ENCODE measurements at regions not wholly inside any gene's neighbourhood (a gene's known extent, or its start where the extent isn't known, plus 50 kb on each side); places are given as distances from the start of the nearest gene placed in this dataset.

DNA sequence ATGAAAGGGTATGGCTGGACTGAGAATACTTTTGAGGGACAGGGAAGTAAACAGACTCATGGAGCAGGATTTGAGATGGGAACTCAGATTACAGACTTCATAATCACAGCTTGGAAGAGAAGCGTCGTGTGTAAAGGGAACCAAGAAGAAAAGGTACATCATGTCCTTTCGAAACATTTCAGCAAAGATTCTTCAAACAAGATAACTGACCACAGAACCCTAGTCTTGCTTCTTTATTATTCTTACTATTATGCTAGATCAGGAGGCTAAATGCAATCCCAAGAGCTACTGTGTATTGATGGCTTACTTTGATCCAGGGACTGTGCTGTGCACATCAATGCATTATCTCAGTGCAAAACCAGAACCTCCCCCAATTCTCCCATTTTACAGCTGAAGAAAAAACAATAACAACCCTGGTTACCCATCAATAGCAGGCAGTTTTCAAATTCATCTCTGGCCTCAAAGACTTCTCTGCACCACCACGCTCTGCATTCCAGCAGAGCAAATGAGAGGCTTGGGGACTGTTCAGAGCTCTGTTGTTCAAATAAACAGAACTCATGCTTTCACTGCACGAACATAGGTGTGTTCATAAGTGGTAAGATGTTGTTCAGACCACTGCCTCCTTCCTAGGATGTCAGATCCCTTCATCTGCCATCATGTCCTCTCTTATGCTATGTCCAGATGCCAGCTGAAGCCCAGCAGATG, 104.8 kb upstream of the NAV2 start:
- H3K27me3 Mint-ChIP-seq: peaks cover 10% of the 10 kb centered on the region
- DNase-seq: no peak

DNA sequence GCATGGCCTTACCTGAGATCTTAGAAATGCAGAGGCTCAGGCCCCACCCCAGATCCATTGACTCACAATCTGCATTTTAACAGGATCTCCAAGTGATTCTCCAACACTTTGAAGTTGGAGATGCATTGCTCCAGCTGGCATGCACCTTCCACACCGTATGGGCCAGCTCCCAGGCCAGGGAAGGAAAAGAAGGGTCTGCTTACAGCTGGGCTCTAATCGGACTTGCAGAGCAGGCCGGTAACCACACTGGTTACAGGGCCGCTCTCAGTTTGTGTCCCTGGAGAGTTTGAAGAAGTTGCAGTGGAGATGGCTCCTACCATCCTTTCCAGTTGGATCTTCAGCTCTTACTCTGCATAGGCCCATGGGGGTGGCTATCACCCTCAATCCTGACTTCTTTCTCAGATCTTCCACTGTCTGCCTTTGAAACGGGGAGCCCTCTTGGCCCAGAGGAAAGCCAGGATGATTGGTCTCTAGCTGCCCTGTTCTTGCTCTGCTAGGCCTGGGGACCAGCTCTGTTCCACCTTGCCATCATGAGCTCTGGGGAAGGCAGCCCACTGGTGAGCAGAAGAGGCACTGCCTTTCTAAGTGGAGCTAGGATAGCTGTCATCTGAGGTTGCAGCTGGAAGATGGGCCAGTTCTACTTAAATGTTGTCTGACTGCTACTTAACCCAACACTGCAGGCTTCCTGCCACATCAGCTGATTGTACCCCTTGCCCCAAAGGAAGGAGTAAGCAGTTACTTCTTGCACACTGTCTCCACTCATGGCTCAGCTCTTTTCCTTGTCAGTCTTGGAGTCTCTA, 105.6 kb upstream of the NAV2 start:
- no peak for DNase-seq
- Mint-ChIP-seq H3K27me3 (peaks cover 10% of the 10 kb centered on the region), H3K9me3 (no peaks in the 10 kb centered on the region), H3K36me3 (ENCODE audit: low read depth) (no peaks in the 10 kb centered on the region), H3K27ac (no peak overlapping the region), H3K4me3 (no peak overlapping the region), H3K4me1 (no peaks in the 10 kb centered on the region)
- no peak for ATAC-seq

More for the DNA sequence above, 104.8 kb upstream of the NAV2 start:
- peaks cover 5% of the 10 kb centered on the region for H3K9me3 Mint-ChIP-seq
- no peak for ATAC-seq
- no peaks in the 10 kb centered on the region for H3K36me3 Mint-ChIP-seq (ENCODE audit: low read depth)
- no peaks in the 10 kb centered on the region for H3K4me1 Mint-ChIP-seq
- H3K27ac Mint-ChIP-seq: no peak overlapping the region
- no peak overlapping the region for H3K4me3 Mint-ChIP-seq

DNA sequence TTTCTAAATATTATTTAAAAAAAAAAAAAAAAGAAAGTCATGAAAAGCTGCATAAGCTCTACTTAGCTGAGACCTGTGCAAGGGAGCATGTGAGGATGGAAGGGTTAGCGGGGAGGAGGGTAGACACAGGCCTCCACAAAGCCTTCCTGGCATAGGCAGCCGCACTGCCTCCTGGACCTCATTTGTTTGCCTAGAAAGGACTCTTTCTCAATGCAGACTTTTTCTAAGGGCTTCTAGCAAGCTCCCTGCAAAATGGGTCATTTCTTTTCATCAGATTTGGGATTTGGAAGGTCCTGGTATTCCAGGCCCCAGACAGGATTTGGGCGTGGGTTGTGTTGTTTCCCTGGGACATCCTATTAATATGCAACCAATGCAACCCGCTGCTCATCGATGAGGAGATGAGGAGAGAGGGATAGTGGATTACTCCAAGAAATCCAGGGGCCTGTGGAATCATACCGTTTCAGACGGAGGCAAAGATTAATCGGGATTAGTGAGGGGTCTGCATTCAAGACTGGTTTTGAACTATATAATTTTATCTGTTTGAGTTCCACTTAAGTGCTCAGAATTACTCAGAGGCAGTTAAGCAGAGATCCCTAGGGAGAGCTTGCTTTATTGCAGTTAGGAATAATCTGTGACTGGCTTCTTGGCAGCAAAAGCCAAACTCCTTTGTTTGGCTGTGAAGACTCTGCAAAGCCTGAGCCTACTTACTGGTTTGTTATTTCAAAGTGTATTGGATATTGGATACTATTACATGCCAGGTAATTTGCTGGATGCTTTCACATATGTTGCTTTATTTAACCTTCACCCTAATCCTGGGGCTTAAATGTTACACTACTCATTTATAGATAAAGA, 106.9 kb upstream of the NAV2 start:
- no peaks in the 10 kb centered on the region for H3K36me3 Mint-ChIP-seq (ENCODE audit: low read depth)
- H3K4me1 Mint-ChIP-seq: no peaks in the 10 kb centered on the region
- no peak for ATAC-seq
- no peak overlapping the region for H3K27ac Mint-ChIP-seq
- no peak for DNase-seq
- H3K4me3 Mint-ChIP-seq: no peak overlapping the region
- H3K9me3 Mint-ChIP-seq: no peaks in the 10 kb centered on the region
- H3K27me3 Mint-ChIP-seq: peaks cover 14% of the 10 kb centered on the region

GRCh38 chr11:19604679-19605375, 107.8 kb upstream of the NAV2 start:
- ATAC-seq (no peak), DNase-seq (no peak)
- no peak overlapping the region for H3K27ac Mint-ChIP-seq

GRCh38 chr11:19603771-19604170, 108.9 kb upstream of the NAV2 start:
- H3K27ac Mint-ChIP-seq: no peak overlapping the region
- ATAC-seq: no peak
- H3K4me1 Mint-ChIP-seq: no peaks in the 10 kb centered on the region
- DNase-seq: no peak
- no peaks in the 10 kb centered on the region for H3K36me3 Mint-ChIP-seq (ENCODE audit: low read depth)
- no peak overlapping the region for H3K4me3 Mint-ChIP-seq
- H3K27me3 Mint-ChIP-seq: peaks cover 10% of the 10 kb centered on the region
- no peaks in the 10 kb centered on the region for H3K9me3 Mint-ChIP-seq

More at GRCh38 chr11:19604679-19605375, 107.8 kb upstream of the NAV2 start:
- Mint-ChIP-seq H3K27me3 (peaks cover 12% of the 10 kb centered on the region), H3K4me1 (no peaks in the 10 kb centered on the region), H3K4me3 (no peak overlapping the region), H3K9me3 (no peaks in the 10 kb centered on the region), H3K36me3 (ENCODE audit: low read depth) (no peaks in the 10 kb centered on the region)

GRCh38 chr11:19602891-19603290, 109.7 kb upstream of the NAV2 start:
- H3K27me3 Mint-ChIP-seq: peaks cover 10% of the 10 kb centered on the region
- no peak overlapping the region for H3K27ac Mint-ChIP-seq
- no peaks in the 10 kb centered on the region for H3K4me1 Mint-ChIP-seq
- no peaks in the 10 kb centered on the region for H3K9me3 Mint-ChIP-seq
- no peaks in the 10 kb centered on the region for H3K36me3 Mint-ChIP-seq (ENCODE audit: low read depth)
- DNase-seq: no peak
- ATAC-seq: no peak
- H3K4me3 Mint-ChIP-seq: no peak overlapping the region

GRCh38 chr11:19602406-19602805, 110.2 kb upstream of the NAV2 start:
- H3K27me3 Mint-ChIP-seq: peaks cover 10% of the 10 kb centered on the region
- H3K9me3 Mint-ChIP-seq: no peaks in the 10 kb centered on the region
- DNase-seq (no peak), ATAC-seq (no peak)
- H3K36me3 Mint-ChIP-seq (ENCODE audit: low read depth): no peaks in the 10 kb centered on the region
- H3K4me3 Mint-ChIP-seq: no peak overlapping the region
- no peak overlapping the region for H3K27ac Mint-ChIP-seq
- H3K4me1 Mint-ChIP-seq: no peaks in the 10 kb centered on the region

DNA sequence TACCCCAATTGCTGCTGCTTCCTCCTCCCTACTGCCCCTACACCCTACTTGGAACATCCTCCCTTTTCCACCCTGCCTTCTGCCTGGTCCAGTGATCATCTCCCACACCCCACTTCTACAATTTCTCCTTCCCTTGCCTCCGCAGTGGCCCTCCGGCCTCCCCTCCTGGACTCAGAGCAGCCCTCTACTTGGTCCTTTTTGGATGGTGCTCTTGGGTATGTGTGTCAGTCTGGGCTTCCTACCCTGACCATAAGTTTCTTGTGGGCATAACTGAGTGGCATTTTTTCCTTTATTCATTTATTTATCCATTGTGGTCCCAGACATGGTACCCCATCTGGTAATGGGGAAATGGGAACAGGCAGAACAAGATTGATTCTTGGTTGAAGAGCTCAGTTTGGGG, 111.4 kb upstream of the NAV2 start:
- H3K4me1 Mint-ChIP-seq: no peaks in the 10 kb centered on the region
- no peak overlapping the region for H3K27ac Mint-ChIP-seq
- DNase-seq (no peak), ATAC-seq (no peak)
- no peaks in the 10 kb centered on the region for H3K9me3 Mint-ChIP-seq
- H3K36me3 Mint-ChIP-seq (ENCODE audit: low read depth): no peaks in the 10 kb centered on the region
- H3K4me3 Mint-ChIP-seq: no peak overlapping the region
- peaks cover 10% of the 10 kb centered on the region for H3K27me3 Mint-ChIP-seq

- Mint-ChIP-seq H3K27me3 (peaks cover 12% of the 10 kb centered on the region), H3K9me3 (no peaks in the 10 kb centered on the region), H3K4me1 (no peaks in the 10 kb centered on the region), H3K27ac (no peak overlapping the region), H3K4me3 (no peak overlapping the region), H3K36me3 (ENCODE audit: low read depth) (no peaks in the 10 kb centered on the region)
- ATAC-seq (no peak), DNase-seq (no peak)
These were observed 113.0 kb upstream of the NAV2 start for GRCh38 chr11:19599681-19600080.

DNA sequence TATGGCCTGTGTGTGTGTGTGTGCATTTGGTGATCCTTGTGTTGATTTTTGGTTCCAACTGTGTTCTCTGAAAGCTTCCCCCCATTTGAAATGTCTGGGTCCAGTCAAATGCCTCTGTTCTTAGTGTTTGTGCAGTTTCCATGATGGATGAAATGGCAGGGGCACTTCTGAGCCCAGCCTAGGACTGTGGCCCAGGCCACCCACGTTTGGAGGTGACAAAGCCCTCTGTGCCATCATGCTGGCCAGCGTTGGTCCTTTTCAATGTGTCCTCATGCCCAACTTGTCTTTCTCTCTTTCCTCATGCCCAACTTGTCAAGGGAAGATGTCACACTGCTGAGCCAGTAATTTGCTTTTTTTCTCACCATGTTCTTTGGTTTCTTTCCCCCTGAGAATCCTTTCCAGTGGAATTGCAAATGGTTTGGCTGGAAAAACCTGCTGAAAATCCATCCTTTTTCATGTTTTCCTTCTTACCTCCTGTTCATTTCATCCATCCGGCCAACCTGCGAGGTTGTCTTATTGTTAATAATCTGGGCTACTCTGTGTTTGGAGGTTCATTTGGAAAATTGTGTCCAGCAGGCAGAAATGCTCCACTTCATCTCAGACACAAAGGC, 113.7 kb upstream of the NAV2 start:
- no peak for ATAC-seq
- H3K27ac Mint-ChIP-seq: no peak overlapping the region
- no peaks in the 10 kb centered on the region for H3K4me1 Mint-ChIP-seq
- no peak overlapping the region for H3K4me3 Mint-ChIP-seq
- DNase-seq: no peak
- H3K36me3 Mint-ChIP-seq (ENCODE audit: low read depth): no peaks in the 10 kb centered on the region
- peaks cover 11% of the 10 kb centered on the region for H3K27me3 Mint-ChIP-seq
- H3K9me3 Mint-ChIP-seq: no peaks in the 10 kb centered on the region

GRCh38 chr11:19598456-19598855, 114.2 kb upstream of the NAV2 start:
- Mint-ChIP-seq H3K4me1 (no peaks in the 10 kb centered on the region), H3K27me3 (peaks cover 6% of the 10 kb centered on the region), H3K27ac (no peak overlapping the region), H3K9me3 (no peaks in the 10 kb centered on the region), H3K36me3 (ENCODE audit: low read depth) (no peaks in the 10 kb centered on the region), H3K4me3 (no peak overlapping the region)
- ATAC-seq: no peak
- no peak for DNase-seq

DNA sequence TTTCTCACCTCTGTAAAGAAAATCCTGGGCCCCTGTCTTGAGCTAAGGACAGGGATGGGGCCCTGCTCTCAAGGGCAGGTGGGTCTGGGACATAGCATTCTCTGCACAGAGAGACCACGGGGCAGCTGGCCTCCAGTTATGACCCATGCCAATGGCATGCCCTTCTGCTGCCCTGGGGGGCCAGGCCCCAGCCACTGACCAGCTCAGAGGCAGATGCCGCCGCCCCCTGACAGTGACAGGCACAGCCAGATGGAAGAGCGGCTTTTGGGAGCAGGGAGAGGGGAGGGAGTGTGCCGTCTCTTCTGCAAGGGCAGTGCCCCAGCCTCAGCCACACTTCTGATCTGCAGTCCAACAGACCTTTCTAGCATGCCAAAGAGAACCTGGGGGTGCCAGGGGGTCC, 114.8 kb upstream of the NAV2 start:
- H3K27me3 Mint-ChIP-seq: peaks cover 6% of the 10 kb centered on the region
- no peak overlapping the region for H3K27ac Mint-ChIP-seq
- H3K36me3 Mint-ChIP-seq (ENCODE audit: low read depth): no peaks in the 10 kb centered on the region
- ATAC-seq: no peak
- no peaks in the 10 kb centered on the region for H3K9me3 Mint-ChIP-seq
- DNase-seq: no peak
- no peaks in the 10 kb centered on the region for H3K4me1 Mint-ChIP-seq
- no peak overlapping the region for H3K4me3 Mint-ChIP-seq

- H3K27ac Mint-ChIP-seq: no peak overlapping the region
- H3K4me3 Mint-ChIP-seq: no peak overlapping the region
- H3K27me3 Mint-ChIP-seq: peaks cover 6% of the 10 kb centered on the region
- H3K36me3 Mint-ChIP-seq (ENCODE audit: low read depth): no peaks in the 10 kb centered on the region
- DNase-seq: no peak
- no peaks in the 10 kb centered on the region for H3K4me1 Mint-ChIP-seq
- no peak for ATAC-seq
- H3K9me3 Mint-ChIP-seq: no peaks in the 10 kb centered on the region
These were observed 115.4 kb upstream of the NAV2 start for GRCh38 chr11:19597206-19597605.
